ENCODE measurements at regions not wholly inside any gene's neighbourhood (a gene's known extent, or its start where the extent isn't known, plus 50 kb on each side); places are given as distances from the start of the nearest gene placed in this dataset.

GRCh38 chr6:49341869-49342268, 121.2 kb downstream of the MMUT start:
- no peak for TF ChIP-seq MAX (IDR thresholded peaks at IDR 0.05)
- no peak for TF ChIP-seq CTCF (IDR thresholded peaks at IDR 0.05; ENCODE audit: low read depth, low read length, missing input control)
- TF ChIP-seq FOXA1 (IDR thresholded peaks at IDR 0.05), result no peak
- TF ChIP-seq GABPA (IDR thresholded peaks at IDR 0.05 in 1 of 2, conservative IDR thresholded peaks at IDR 0.05 in 1 of 2), result no peak
- no peak for TF ChIP-seq REST (IDR thresholded peaks at IDR 0.05)
- TF ChIP-seq RAD21 (IDR thresholded peaks at IDR 0.05), result no peak
- TF ChIP-seq HNF4A (conservative IDR thresholded peaks at IDR 0.05), result no peak
- TF ChIP-seq EGR1 (IDR thresholded peaks at IDR 0.05; ENCODE audit: low read depth in 2 of 2), result no peak
- TF ChIP-seq SP1 (IDR thresholded peaks at IDR 0.05), result no peak
- no peak for TF ChIP-seq ATF3 (IDR thresholded peaks at IDR 0.05)

Measured in liver (tissue), 3 donors.